H1 (cell line): ENCODE measurements at regions not wholly inside any gene's neighbourhood (a gene's known extent, or its start where the extent isn't known, plus 50 kb on each side); places are given as distances from the start of the nearest gene placed in this dataset.

Experiments
- CTCF ChIA-PET: fragments of 300-600 bp; sonication (Branson Sonifier 250); formaldehyde crosslinking; loops from one replicate; lab custom pipeline; 2021; ENCODE audit not compliant: partially characterized antibody; lab: Charles Lee
- POLR2A ChIA-PET: fragments of 300-600 bp; sonication (Branson Sonifier 250); formaldehyde crosslinking; loops from one replicate; lab custom pipeline; 2021; ENCODE audit warnings: inconsistent platforms; ENCODE audit not compliant: partially characterized antibody; lab: Charles Lee
- DNase-seq, 2 experiments: peaks; one replicate each; pipeline versions ENCODE4 v3.0.0 to v3.0.0-alpha.2; 2010 to 2022; ENCODE audit warnings: low spot score in 2 of 2, low read depth in 1 of 2, mixed read lengths in 1 of 2
- FAIRE-seq: peaks from 2 replicates; lab custom pipeline; 2011; peaks lifted over from hg19 to GRCh38; lab: Jason Lieb, UNC
- H2AFZ ChIP-seq: 2 replicates; pipeline ENCODE4 v1.8.1; 2012; ENCODE audit warnings: low read length, inconsistent platforms
- H2AK5ac ChIP-seq: 2 replicates; pipeline ENCODE4 v1.6.1; 2013; ENCODE audit warnings: low read depth, low read length
- H2BK120ac ChIP-seq: replicated peaks from 2 replicates; pipeline ENCODE3; 2013; ENCODE audit warnings: low read depth, low read length, inconsistent platforms
- H2BK12ac ChIP-seq: 2 replicates; pipeline ENCODE4 v1.6.1; 2013; ENCODE audit warnings: low read depth, low read length
- H2BK15ac ChIP-seq: 2 replicates; pipeline ENCODE4 v1.6.1; 2013; ENCODE audit warnings: low read length
- H2BK20ac ChIP-seq: 2 replicates; pipeline ENCODE4 v1.6.1; 2013; ENCODE audit warnings: low read length
- H2BK5ac ChIP-seq: 2 replicates; pipeline ENCODE4 v1.6.1; 2013; ENCODE audit warnings: low read depth, low read length
- H3K14ac ChIP-seq: 2 replicates; pipeline ENCODE4 v1.6.1; 2013; ENCODE audit warnings: inconsistent platforms; ENCODE audit not compliant: insufficient read length
- H3K18ac ChIP-seq: 2 replicates; pipeline ENCODE4 v1.6.1; 2013; ENCODE audit warnings: low read length; ENCODE audit errors: extremely low read depth
- H3K23ac ChIP-seq: 2 replicates; pipeline ENCODE4 v1.6.1; 2013; ENCODE audit warnings: inconsistent platforms; ENCODE audit not compliant: insufficient read length
- H3K23me2 ChIP-seq: 2 replicates; pipeline ENCODE4 v1.6.1; 2013; ENCODE audit warnings: low read depth, low read length
- H3K27ac ChIP-seq: 2 replicates; pipeline ENCODE4 v1.6.1; 2011; ENCODE audit warnings: low read depth, low read length, inconsistent platforms
- H3K27me3 ChIP-seq, 4 experiments: replicated peaks in 1 of 4; 1 replicate in 1 of 4; 2 replicates in 3 of 4; pipeline versions ENCODE4 v1.6.1 to v1.8.1; 2011 to 2013; ENCODE audit warnings: low read length in 3 of 4, mild to moderate bottlenecking in 3 of 4, inconsistent platforms in 2 of 4, mixed read lengths in 2 of 4, moderate library complexity in 1 of 4; ENCODE audit not compliant: control insufficient read depth in 3 of 4, insufficient read depth in 3 of 4; ENCODE audit errors: extremely low read depth in 1 of 4
- H3K36me3 ChIP-seq, 4 experiments: 2 replicates each; pipeline versions ENCODE4 v1.6.1 to v1.8.1; 2011 to 2013; ENCODE audit warnings: mild to moderate bottlenecking in 4 of 4, low read length in 3 of 4, moderate library complexity in 2 of 4, control low read depth in 1 of 4, inconsistent platforms in 1 of 4; ENCODE audit not compliant: insufficient read depth in 4 of 4, control insufficient read depth in 2 of 4
- H3K4ac ChIP-seq: replicated peaks from 2 replicates; pipeline ENCODE3; 2013; ENCODE audit warnings: low read length, low read depth, mixed read lengths, inconsistent platforms; ENCODE audit not compliant: insufficient read length
- H3K4me1 ChIP-seq, 4 experiments: replicated peaks in 1 of 4; 1 replicate in 1 of 4; 2 replicates in 3 of 4; pipeline versions ENCODE4 v1.6.1 to v1.8.1; 2011 to 2013; ENCODE audit warnings: low read length in 3 of 4, inconsistent platforms in 2 of 4, mixed read lengths in 1 of 4; ENCODE audit not compliant: insufficient read depth in 4 of 4, control insufficient read depth in 3 of 4
- H3K4me2 ChIP-seq, 2 experiments: 2 replicates each; pipeline versions ENCODE4 v1.6.1 to v1.8.1; 2011 to 2013; ENCODE audit warnings: low read depth in 2 of 2, low read length in 2 of 2, control low read depth in 1 of 2, inconsistent platforms in 1 of 2, mild to moderate bottlenecking in 1 of 2; ENCODE audit not compliant: insufficient read depth in 1 of 2
- H3K4me3 ChIP-seq, 4 experiments: fragments of 200-600, 300-600 bp in 1 of 4; sonication (generic), shearing (Covaris generic), sonication (Bioruptor Twin) in 1 of 4; 2 replicates each; pipeline versions ENCODE4 v1.5.1 to v1.8.1; 2011 to 2016; ENCODE audit warnings: low read length in 4 of 4, low read depth in 3 of 4, control low read depth in 2 of 4, inconsistent platforms in 2 of 4, mild to moderate bottlenecking in 2 of 4, mixed read lengths in 1 of 4, moderate library complexity in 1 of 4; ENCODE audit not compliant: insufficient read depth in 2 of 4; ENCODE audit errors: extremely low read depth in 1 of 4
- H3K56ac ChIP-seq: replicated peaks from 2 replicates; pipeline ENCODE3; 2013; ENCODE audit warnings: low read depth, mild to moderate bottlenecking, mixed read lengths, low read length, inconsistent platforms; ENCODE audit not compliant: insufficient read length
- H3K79me1 ChIP-seq: 2 replicates; pipeline ENCODE4 v1.6.1; 2013; ENCODE audit warnings: low read depth, low read length, control low read depth
- H3K79me2 ChIP-seq, 2 experiments: 2 replicates each; pipeline versions ENCODE4 v1.6.1 to v1.8.1; 2012 to 2013; ENCODE audit warnings: low read length in 2 of 2, mild to moderate bottlenecking in 2 of 2, inconsistent platforms in 1 of 2; ENCODE audit not compliant: insufficient read depth in 2 of 2, control insufficient read depth in 1 of 2
- H3K9ac ChIP-seq, 4 experiments: replicated peaks in 1 of 4; 1 replicate in 1 of 4; 2 replicates in 3 of 4; pipeline versions ENCODE4 v1.6.1 to v1.8.1; 2011 to 2013; ENCODE audit warnings: low read depth in 3 of 4, low read length in 3 of 4, control low read depth in 2 of 4, mild to moderate bottlenecking in 2 of 4, moderate library complexity in 2 of 4, inconsistent platforms in 1 of 4; ENCODE audit errors: extremely low read depth in 1 of 4
- H3K9me3 ChIP-seq, 2 experiments: 2 replicates each; pipeline versions ENCODE4 v1.6.1 to v1.8.1; 2012 to 2013; ENCODE audit warnings: mild to moderate bottlenecking in 2 of 2, moderate library complexity in 2 of 2, control low read depth in 1 of 2, inconsistent platforms in 1 of 2, low read depth in 1 of 2, low read length in 1 of 2, mixed read lengths in 1 of 2; ENCODE audit not compliant: insufficient read depth in 2 of 2
- H4K20me1 ChIP-seq, 2 experiments: replicated peaks in 1 of 2; 2 replicates each; pipeline versions ENCODE3 to v1.8.1; 2011 to 2013; ENCODE audit warnings: inconsistent platforms in 2 of 2, low read length in 2 of 2, mild to moderate bottlenecking in 1 of 2; ENCODE audit not compliant: insufficient read depth in 2 of 2, control insufficient read depth in 1 of 2
- H4K5ac ChIP-seq: 2 replicates; pipeline ENCODE4 v1.6.1; 2013; ENCODE audit warnings: low read length, low read depth, mixed read lengths, inconsistent platforms; ENCODE audit not compliant: insufficient read length
- H4K8ac ChIP-seq: 2 replicates; pipeline ENCODE4 v1.8.0; 2013; ENCODE audit warnings: mild to moderate bottlenecking, moderate library complexity, low read length, inconsistent platforms; ENCODE audit not compliant: insufficient read depth; ENCODE audit errors: extremely low read depth
- H4K91ac ChIP-seq: replicated peaks from 2 replicates; pipeline ENCODE3; 2013; ENCODE audit warnings: low read length, mixed read lengths, inconsistent platforms; ENCODE audit not compliant: insufficient read length
- CHD7 ChIP-seq: fragments of 300-600 bp; sonication (generic); IDR thresholded peaks from 2 replicates; pipeline ENCODE4 v1.7.1; 2012; ENCODE audit warnings: low read length, moderate library complexity, mild to moderate bottlenecking, inconsistent platforms; ENCODE audit not compliant: insufficient replicate concordance
- FOSL1 ChIP-seq: IDR thresholded peaks from 2 replicates; pipeline ENCODE4 v1.6.1; 2011; ENCODE audit warnings: mild to moderate bottlenecking, low read depth, low read length, moderate library complexity; ENCODE audit not compliant: insufficient read depth

DNA sequence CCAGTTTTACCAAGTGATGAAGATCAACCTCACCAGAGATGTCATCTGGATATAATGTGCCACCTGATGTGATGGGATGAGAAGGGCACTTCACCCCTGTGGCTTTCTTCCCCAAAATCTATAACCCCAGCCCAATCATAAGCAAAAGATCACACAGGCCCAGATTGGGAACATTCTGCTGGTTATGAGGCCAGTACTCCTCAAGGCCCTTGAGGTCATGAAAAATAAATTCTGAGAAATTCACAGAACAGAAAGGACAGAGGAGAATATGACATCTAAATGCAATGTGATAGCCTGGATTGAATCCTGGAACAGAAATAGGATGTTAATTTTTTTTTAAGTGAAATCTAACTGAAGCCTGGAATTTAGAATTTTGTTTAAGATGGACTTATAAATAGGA lies 243.5 kb downstream of the CBLN4 start:
- Histone ChIP-seq H2BK20ac (no peak overlapping the region), H2BK12ac (no peak overlapping the region), H3K27me3 (no peaks in the 10 kb centered on the region), H3K9ac (no peak overlapping the region), H4K20me1 (no peaks in the 10 kb centered on the region), H3K4me3 (no peak overlapping the region), H3K9me3 (peaks cover 18% of the 10 kb centered on the region in 2 experiments), H3K14ac (no peak overlapping the region), H2BK5ac (no peak overlapping the region), H3K4ac (no peak overlapping the region), H3K79me1 (no peaks in the 10 kb centered on the region), H4K5ac (no peak overlapping the region), H2AFZ (no peak overlapping the region), H2BK15ac (no peak overlapping the region), H2AK5ac (no peak overlapping the region), H3K4me2 (no peak overlapping the region), H2BK120ac (no peak overlapping the region), H4K8ac (no peak overlapping the region), H3K36me3 (no peaks in the 10 kb centered on the region), H3K4me1 (no peaks in the 10 kb centered on the region), H3K56ac (no peak overlapping the region), H3K79me2 (no peaks in the 10 kb centered on the region), H4K91ac (no peak overlapping the region), H3K18ac (no peak overlapping the region), H3K23me2 (no peaks in the 10 kb centered on the region), H3K23ac (no peak overlapping the region), H3K27ac (no peak overlapping the region)
- DNase-seq, result no peak
- POLR2A ChIA-PET, result no interaction called here
- no peak for FAIRE-seq
- CTCF ChIA-PET, result no interaction called here
- TF ChIP-seq FOSL1 (no peak), CHD7 (no peak)
